GM12872 (cell line): ENCODE measurements at regions not wholly inside any gene's neighbourhood (a gene's known extent, or its start where the extent isn't known, plus 50 kb on each side); places are given as distances from the start of the nearest gene placed in this dataset.

ENCODE experiments used
- TF ChIP-seq, protein P1 (sequence below): IDR thresholded peaks from 3 replicates; pipeline ENCODE4 v1.5.1; 2011; ENCODE audit warnings: low read depth, mild to moderate bottlenecking, low read length, moderate library complexity; ENCODE audit not compliant: insufficient read depth

DNA sequence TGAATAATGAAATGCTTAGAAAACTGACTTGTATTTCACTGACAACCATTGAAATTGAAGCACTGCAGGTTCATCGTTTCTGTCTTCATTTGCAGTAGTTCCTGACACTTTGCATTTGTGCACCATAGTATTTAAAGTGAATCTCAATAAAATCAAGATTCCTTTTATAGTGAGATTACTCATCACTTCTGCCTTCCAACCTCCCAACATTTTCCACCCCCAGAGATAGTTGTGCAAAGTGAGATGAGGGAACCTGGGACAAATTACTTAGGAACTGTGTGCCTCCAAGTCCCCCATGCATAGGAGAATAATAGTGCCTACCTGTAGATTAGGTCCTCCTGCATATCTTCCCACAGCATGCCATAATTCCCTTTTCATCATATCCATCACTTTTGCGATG, 114.9 kb upstream of the DPT start:
- TF ChIP-seq, protein P1, sequence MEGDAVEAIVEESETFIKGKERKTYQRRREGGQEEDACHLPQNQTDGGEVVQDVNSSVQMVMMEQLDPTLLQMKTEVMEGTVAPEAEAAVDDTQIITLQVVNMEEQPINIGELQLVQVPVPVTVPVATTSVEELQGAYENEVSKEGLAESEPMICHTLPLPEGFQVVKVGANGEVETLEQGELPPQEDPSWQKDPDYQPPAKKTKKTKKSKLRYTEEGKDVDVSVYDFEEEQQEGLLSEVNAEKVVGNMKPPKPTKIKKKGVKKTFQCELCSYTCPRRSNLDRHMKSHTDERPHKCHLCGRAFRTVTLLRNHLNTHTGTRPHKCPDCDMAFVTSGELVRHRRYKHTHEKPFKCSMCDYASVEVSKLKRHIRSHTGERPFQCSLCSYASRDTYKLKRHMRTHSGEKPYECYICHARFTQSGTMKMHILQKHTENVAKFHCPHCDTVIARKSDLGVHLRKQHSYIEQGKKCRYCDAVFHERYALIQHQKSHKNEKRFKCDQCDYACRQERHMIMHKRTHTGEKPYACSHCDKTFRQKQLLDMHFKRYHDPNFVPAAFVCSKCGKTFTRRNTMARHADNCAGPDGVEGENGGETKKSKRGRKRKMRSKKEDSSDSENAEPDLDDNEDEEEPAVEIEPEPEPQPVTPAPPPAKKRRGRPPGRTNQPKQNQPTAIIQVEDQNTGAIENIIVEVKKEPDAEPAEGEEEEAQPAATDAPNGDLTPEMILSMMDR: no peak

DNA sequence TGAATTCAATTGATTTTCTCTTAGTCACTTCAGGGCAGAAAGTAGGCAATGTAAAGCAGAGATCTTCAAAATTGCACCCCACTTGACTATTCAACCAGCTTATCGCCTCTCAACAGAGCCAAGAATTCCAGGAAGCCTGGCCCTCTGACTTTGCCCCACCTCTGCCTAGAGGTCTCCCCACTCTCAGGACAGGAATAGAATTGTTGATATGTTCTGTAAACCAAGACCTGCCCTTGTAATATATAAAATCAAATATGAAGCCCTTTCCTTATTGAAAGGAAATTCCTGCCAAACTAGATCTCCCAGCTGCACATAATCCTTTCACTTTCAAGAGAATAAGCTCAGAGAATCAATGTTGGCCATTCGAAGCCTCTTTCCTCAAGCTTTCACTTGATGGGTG, 116.1 kb upstream of the DPT start:
- TF ChIP-seq, protein P1: no peak

DNA sequence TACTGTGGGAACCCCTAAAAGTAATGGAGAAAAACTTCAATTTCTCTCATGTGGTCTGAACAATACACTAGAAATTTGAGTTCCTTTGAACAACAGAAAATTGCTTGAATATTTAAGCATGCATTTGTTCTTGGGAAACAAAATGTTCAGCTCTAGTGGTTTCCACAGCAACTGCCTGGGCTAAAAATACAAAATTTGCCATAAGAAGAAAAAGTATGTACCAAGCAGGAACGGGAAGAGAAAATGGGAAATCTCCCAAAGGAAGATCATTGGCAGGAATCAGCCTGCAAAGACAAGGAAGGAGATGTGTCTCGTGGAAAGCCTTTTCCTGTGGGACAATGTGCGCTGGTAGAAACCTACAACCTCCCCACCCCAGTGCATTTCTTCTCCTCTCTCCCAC, 119.0 kb upstream of the DPT start:
- TF ChIP-seq, protein P1: no peak

DNA sequence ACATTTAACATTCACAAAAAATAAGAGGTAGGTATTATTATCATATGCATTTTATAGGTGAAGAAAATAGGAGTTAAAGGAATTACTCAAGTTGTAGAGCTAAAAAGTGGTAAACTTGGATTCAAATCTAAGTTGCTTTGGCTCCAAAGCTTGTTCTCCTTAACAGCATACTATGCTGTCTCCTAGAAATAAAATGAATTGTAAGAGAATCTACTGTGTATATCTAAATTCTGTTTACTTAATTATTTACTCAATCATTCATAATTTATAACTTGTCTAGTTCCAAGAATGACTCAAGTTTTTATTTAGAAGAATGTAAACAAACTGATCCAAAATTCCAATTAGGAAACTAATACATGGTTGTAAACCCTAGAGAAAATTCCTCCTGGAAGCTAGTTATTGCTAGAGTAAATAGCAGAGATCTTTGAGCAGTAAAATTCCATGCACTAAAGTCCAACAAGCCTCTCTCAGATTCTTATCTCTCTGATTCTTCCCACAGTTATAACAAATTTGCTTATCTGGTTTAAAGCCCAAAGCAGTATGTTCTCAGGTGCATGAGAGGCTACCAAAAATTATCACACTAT, 132.5 kb upstream of the DPT start:
- TF ChIP-seq, protein P1: no peak

DNA sequence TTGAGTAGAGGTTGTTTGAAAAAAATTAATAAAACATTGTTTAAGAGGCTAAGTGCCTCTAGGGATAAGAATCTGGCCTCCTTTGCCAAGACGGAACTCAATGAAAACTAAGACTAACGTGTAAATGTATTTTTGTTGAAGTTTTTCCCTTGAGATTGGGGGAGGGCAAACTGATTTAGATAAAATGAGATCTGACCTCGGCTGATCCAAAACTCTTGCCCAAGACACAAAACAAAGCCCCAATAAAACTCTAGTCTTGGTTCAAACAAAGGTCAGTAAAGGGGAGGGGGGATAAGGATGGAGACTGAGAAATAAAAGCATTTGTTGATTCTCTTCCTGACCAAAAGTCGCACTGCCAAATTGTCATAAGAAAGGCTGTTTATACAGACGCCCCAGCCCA, 134.8 kb upstream of the DPT start:
- TF ChIP-seq, protein P1: no peak

DNA sequence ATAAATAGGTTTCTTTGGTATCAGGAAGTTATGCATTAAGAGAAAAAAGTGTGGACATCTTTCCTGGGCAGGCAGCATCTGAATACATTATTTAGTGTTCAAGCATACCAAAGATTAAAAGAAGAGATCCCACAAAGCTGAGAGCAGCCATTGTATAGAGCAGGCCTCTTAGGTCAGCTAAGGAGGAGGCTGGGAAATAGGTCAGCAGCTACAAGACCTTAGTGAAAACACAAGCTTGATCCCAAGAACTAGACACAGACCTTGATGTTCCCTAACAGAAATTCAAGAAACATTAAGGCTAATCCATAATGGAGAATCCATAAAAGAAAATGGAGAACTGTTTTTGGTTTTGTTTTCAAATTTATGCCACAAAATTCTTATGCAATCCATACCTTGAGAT, 135.3 kb upstream of the DPT start:
- TF ChIP-seq, protein P1: no peak

DNA sequence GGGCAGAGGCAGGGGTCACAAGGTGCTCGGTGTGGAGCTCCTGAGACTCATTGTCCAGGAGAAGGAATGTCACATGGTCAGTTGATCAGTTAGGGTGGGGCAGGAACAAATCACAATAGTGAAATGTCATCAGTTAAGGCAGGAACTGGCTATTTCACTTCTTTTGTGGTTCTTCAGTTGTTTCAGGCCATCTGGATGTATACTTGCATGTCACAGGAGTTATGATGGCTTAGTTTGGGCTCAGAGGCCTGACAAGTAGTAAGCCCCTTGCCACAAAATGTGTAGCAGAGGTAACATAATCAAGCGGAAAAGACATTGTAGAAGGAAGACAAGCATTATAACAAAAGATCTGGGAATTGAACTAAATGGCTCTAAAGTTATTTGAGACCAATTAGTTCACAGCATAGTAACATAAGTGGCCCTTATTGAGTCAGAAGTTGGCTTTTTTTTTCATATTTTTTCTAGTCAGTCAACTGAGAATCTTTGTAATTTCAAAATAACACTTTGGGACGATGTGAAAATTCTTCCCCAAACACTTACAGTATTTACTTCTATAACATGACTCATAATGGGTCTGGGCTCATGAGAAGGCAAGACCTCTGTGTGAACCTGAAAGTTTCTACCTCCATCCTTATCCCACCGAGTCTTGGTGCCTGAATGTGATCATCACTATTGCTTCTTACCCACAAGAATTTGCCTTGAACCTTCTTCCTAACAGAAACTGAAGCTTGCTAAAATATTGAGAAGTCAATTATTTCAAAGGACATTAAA, 137.0 kb upstream of the DPT start:
- TF ChIP-seq, protein P1: no peak
